PC-9 (cell line): ENCODE measurements at regions not wholly inside any gene's neighbourhood (a gene's known extent, or its start where the extent isn't known, plus 50 kb on each side); places are given as distances from the start of the nearest gene placed in this dataset.

Source experiments
- BruUV-seq: library from RNA; stranded (reverse); fragments of 400-500 nt; replicated peaks from 2 replicates; lab custom pipeline; 2021; lab: Mats Ljungman, UMichigan
- CTCF ChIA-PET: fragments of 300-600 bp; sonication (Branson Sonifier 250); formaldehyde crosslinking; loops from one replicate; lab custom pipeline; 2022; ENCODE audit warnings: antibody characterized with exemption; lab: Charles Lee
- POLR2A ChIA-PET: fragments of 300-600 bp; sonication (Branson Sonifier 250); formaldehyde crosslinking; loops from one replicate; lab custom pipeline; 2022; ENCODE audit warnings: antibody characterized with exemption; ENCODE audit not compliant: unreplicated experiment; lab: Charles Lee
- DNase-seq, 2 experiments: peaks; one replicate each; pipeline versions ENCODE4 v3.0.0 to v3.0.0-alpha.2; 2015 to 2022; ENCODE audit warnings: mixed read lengths in 1 of 2
- H2AFZ ChIP-seq: fragments of 200-600 bp; sonication (generic); 2 replicates; pipeline ENCODE4 v1.8.1; 2017; ENCODE audit warnings: antibody characterized with exemption
- H3F3A ChIP-seq: fragments of 200-600 bp; sonication (generic); 2 replicates; pipeline ENCODE4 v1.8.1; 2017; ENCODE audit warnings: antibody characterized with exemption, mild to moderate bottlenecking, low read depth; ENCODE audit not compliant: insufficient read depth
- H3K27ac ChIP-seq: fragments of 200-600 bp; sonication (generic); 2 replicates; pipeline ENCODE4 v1.6.1; 2016; ENCODE audit warnings: mixed run types
- H3K27me3 ChIP-seq: fragments of 200-600 bp; sonication (generic); 2 replicates; pipeline ENCODE4 v1.6.1; 2016; ENCODE audit warnings: low read depth, mixed run types; ENCODE audit not compliant: insufficient read depth
- H3K36me3 ChIP-seq: fragments of 200-600 bp; sonication (generic); 2 replicates; pipeline ENCODE4 v1.6.1; 2016; ENCODE audit warnings: low read depth, mixed run types
- H3K4me1 ChIP-seq: fragments of 200-600 bp; sonication (generic); replicated peaks from 2 replicates; pipeline ENCODE4 v1.6.1; 2016; ENCODE audit warnings: mixed run types; ENCODE audit not compliant: insufficient read depth
- H3K4me2 ChIP-seq: fragments of 200-600 bp; sonication (generic); 2 replicates; pipeline ENCODE4 v1.6.1; 2017; ENCODE audit warnings: mixed run types
- H3K4me3 ChIP-seq: fragments of 200-600 bp; sonication (generic); 2 replicates; pipeline ENCODE4 v1.6.1; 2016; ENCODE audit warnings: mixed run types
- H3K79me2 ChIP-seq: fragments of 200-600 bp; sonication (generic); 2 replicates; pipeline ENCODE4 v1.6.1; 2017; ENCODE audit warnings: low read depth, mixed run types
- H3K9me2 ChIP-seq: fragments of 200-600 bp; sonication (generic); 2 replicates; pipeline ENCODE4 v1.8.1; 2017; ENCODE audit warnings: mild to moderate bottlenecking; ENCODE audit not compliant: insufficient read depth
- H3K9me3 ChIP-seq: fragments of 200-600 bp; sonication (generic); 2 replicates; pipeline ENCODE4 v1.8.1; 2016; ENCODE audit warnings: low read depth; ENCODE audit not compliant: insufficient read depth
- H4K20me1 ChIP-seq: fragments of 200-600 bp; sonication (generic); 2 replicates; pipeline ENCODE4 v1.8.1; 2017; ENCODE audit not compliant: insufficient read depth
- EZH2 ChIP-seq: fragments of 200-600 bp; sonication (generic); IDR thresholded peaks from 2 replicates; pipeline ENCODE4 v1.8.0; 2017; ENCODE audit warnings: antibody characterized with exemption, low read depth
- intact Hi-C: fragments of 100-400 bp; cut with micrococcal nuclease; formaldehyde crosslinking; loops from one replicate; pipeline ENCODE4 v1.10.0; 2022; ENCODE audit not compliant: unreplicated experiment
- TF ChIP-seq, protein P1 (sequence below): fragments of 200-600 bp; sonication (generic); conservative IDR thresholded peaks from 2 replicates; pipeline ENCODE4 v1.6.1; 2017; ENCODE audit warnings: mixed run types, antibody characterized with exemption, mild to moderate bottlenecking, moderate library complexity

DNA sequence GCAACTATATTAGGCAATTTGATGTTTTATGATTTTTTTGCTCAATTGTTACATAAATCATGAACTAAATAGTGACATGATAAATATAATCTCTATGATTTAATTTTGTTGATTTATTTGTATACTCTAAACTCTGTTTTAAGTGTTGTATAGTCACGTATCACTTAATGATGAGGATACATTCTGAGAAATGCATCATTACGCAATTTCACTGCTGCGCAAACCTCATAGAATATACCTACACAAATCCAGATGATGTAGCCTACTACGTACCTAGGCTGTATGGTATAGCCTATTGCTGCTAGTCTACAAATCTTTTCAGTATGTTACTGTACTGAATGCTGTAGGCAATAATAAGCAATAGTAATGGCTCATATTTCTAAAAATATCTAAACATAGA, 1029.8 kb downstream of the SI start:
- ChIA-PET CTCF (no interaction called here), POLR2A (no interaction called here)
- H3F3A ChIP-seq, result no peaks in the 10 kb centered on the region
- TF ChIP-seq, protein P1, sequence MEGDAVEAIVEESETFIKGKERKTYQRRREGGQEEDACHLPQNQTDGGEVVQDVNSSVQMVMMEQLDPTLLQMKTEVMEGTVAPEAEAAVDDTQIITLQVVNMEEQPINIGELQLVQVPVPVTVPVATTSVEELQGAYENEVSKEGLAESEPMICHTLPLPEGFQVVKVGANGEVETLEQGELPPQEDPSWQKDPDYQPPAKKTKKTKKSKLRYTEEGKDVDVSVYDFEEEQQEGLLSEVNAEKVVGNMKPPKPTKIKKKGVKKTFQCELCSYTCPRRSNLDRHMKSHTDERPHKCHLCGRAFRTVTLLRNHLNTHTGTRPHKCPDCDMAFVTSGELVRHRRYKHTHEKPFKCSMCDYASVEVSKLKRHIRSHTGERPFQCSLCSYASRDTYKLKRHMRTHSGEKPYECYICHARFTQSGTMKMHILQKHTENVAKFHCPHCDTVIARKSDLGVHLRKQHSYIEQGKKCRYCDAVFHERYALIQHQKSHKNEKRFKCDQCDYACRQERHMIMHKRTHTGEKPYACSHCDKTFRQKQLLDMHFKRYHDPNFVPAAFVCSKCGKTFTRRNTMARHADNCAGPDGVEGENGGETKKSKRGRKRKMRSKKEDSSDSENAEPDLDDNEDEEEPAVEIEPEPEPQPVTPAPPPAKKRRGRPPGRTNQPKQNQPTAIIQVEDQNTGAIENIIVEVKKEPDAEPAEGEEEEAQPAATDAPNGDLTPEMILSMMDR, result no peak
- TF ChIP-seq EZH2, result no peak
- no peak overlapping the region for H2AFZ ChIP-seq
- no peak overlapping the region for H3K27ac ChIP-seq
- no peaks in the 10 kb centered on the region for H3K79me2 ChIP-seq
- intact Hi-C loops, result no loop called here
- no peaks in the 10 kb centered on the region for H3K36me3 ChIP-seq
- no peaks in the 10 kb centered on the region for H3K27me3 ChIP-seq
- no peaks in the 10 kb centered on the region for H3K4me1 ChIP-seq
- H3K4me3 ChIP-seq, result no peak overlapping the region
- BruUV-seq, result no TSS peak
- no peak overlapping the region for H3K4me2 ChIP-seq
- H3K9me2 ChIP-seq, result no peaks in the 10 kb centered on the region
- DNase-seq, result no peak
- no peaks in the 10 kb centered on the region for H4K20me1 ChIP-seq
- H3K9me3 ChIP-seq, result peaks cover 3% of the 10 kb centered on the region; the same call in 1 of the 2 replicates

DNA sequence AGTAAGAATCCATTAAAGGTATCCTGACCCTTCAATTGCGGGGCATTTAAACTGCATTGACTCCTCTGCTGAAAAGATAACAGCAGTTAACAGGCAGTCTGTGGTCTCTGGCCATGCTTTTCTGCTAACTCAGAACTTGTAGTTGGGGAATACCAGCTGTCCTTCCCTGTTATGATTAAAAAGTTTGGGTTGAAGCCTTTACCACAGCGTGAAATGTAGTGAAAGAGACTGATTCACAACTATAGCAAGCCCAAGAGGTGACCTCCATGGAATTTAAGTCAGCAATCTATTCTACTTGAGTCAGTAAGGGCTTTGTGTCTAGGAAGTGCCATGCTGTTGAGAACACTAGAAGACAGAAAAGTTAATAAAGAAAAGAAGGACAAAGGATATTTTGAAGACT, 1037.3 kb downstream of the SI start:
- no peaks in the 10 kb centered on the region for H3K27me3 ChIP-seq
- no peak for DNase-seq
- no peaks in the 10 kb centered on the region for H3K79me2 ChIP-seq
- TF ChIP-seq, protein P1, result no peak
- TF ChIP-seq EZH2, result no peak
- no peak overlapping the region for H3K4me3 ChIP-seq
- intact Hi-C loops, result no loop called here
- no TSS peak for BruUV-seq
- CTCF ChIA-PET, result no interaction called here
- no peaks in the 10 kb centered on the region for H4K20me1 ChIP-seq
- no peaks in the 10 kb centered on the region for H3K36me3 ChIP-seq
- H3F3A ChIP-seq, result no peaks in the 10 kb centered on the region
- H3K9me3 ChIP-seq, result no peaks in the 10 kb centered on the region
- H3K4me2 ChIP-seq, result no peak overlapping the region
- no peak overlapping the region for H2AFZ ChIP-seq
- no peaks in the 10 kb centered on the region for H3K9me2 ChIP-seq
- H3K4me1 ChIP-seq, result no peaks in the 10 kb centered on the region
- H3K27ac ChIP-seq, result no peak overlapping the region
- POLR2A ChIA-PET, result no interaction called here

DNA sequence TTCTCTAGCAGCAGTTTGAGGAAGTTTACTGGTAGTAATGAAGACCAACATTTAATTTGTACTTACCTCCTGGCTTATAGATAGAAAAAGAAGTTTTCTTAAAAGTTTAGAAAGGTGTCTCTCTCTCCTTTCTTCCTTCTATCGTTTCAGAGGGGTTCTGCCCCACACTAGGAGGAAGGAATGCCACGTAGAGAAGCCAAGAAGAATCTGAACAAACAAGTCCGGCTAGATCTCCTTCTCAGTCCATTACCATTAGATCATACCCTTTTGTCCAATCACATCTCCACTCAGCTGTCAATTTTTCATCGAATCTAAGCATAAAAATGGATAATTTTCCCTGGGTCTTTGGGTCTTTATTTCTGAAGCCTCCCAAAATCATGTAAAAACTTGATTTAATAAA, 1048.1 kb downstream of the SI start:
- Histone ChIP-seq H3K79me2 (no peaks in the 10 kb centered on the region), H3K9me2 (no peaks in the 10 kb centered on the region), H3K36me3 (no peaks in the 10 kb centered on the region), H3K4me3 (no peak overlapping the region), H3K4me1 (no peaks in the 10 kb centered on the region), H4K20me1 (no peaks in the 10 kb centered on the region), H3F3A (no peaks in the 10 kb centered on the region), H2AFZ (no peak overlapping the region), H3K4me2 (no peak overlapping the region), H3K27ac (no peak overlapping the region), H3K9me3 (no peaks in the 10 kb centered on the region), H3K27me3 (no peaks in the 10 kb centered on the region)
- POLR2A ChIA-PET, result no interaction called here
- no peak for DNase-seq
- BruUV-seq, result no TSS peak
- CTCF ChIA-PET, result no interaction called here
- intact Hi-C loops, result no loop called here
- TF ChIP-seq, protein P1, result no peak
- no peak for TF ChIP-seq EZH2
